Muscle layer of colon (tissue), 2 donors: ENCODE measurements at regions not wholly inside any gene's neighbourhood (a gene's known extent, or its start where the extent isn't known, plus 50 kb on each side); places are given as distances from the start of the nearest gene placed in this dataset.

Experiments
- H3K27ac ChIP-seq: one replicate; pipeline ENCODE4 v1.7.0; 2013; ENCODE audit warnings: low read depth, mild to moderate bottlenecking, low read length, moderate library complexity
- H3K27me3 ChIP-seq, 2 donors: one replicate each; pipeline ENCODE4 v1.7.0; 2013; ENCODE audit warnings: low read length in 2 of 2, mild to moderate bottlenecking in 2 of 2; ENCODE audit not compliant: insufficient read depth in 2 of 2, control insufficient read depth in 1 of 2
- H3K36me3 ChIP-seq: one replicate; pipeline ENCODE4 v1.7.0; 2013; ENCODE audit warnings: mild to moderate bottlenecking, low read length; ENCODE audit not compliant: insufficient read depth
- H3K4me1 ChIP-seq: one replicate; pipeline ENCODE4 v1.7.0; 2013; ENCODE audit warnings: mild to moderate bottlenecking, low read length; ENCODE audit not compliant: insufficient read depth
- H3K4me3 ChIP-seq, 2 donors: one replicate each; pipeline ENCODE4 v1.7.0; 2013; ENCODE audit warnings: low read length in 2 of 2, low read depth in 1 of 2, mild to moderate bottlenecking in 1 of 2, moderate library complexity in 1 of 2
- H3K9ac ChIP-seq: one replicate; pipeline ENCODE4 v1.7.0; 2013; ENCODE audit warnings: low read length
- H3K9me3 ChIP-seq: one replicate; pipeline ENCODE4 v1.7.0; 2013; ENCODE audit warnings: mild to moderate bottlenecking, low read length
- donor health status: abdominal sarcoma.
- donor health status: Adenocarcinoma of cecum.

- no peaks in the 10 kb centered on the region for H3K27me3 ChIP-seq
- H3K4me3 ChIP-seq = peak overlapping the region in 1 of 2 donors; percentile 8
- no peak overlapping the region for H3K27ac ChIP-seq
- H3K9me3 ChIP-seq = peaks cover 5% of the 10 kb centered on the region
- no peaks in the 10 kb centered on the region for H3K4me1 ChIP-seq
- no peaks in the 10 kb centered on the region for H3K36me3 ChIP-seq
- H3K9ac ChIP-seq = no peak overlapping the region
These were observed 113.5 kb upstream of the NEDD4L start for GRCh38 chr18:57930476-57930875.

- Histone ChIP-seq H3K4me1 (no peaks in the 10 kb centered on the region), H3K9ac (no peak overlapping the region), H3K27me3 (no peaks in the 10 kb centered on the region), H3K36me3 (no peaks in the 10 kb centered on the region), H3K4me3 (no peak overlapping the region), H3K27ac (no peak overlapping the region), H3K9me3 (peaks cover 5% of the 10 kb centered on the region)
These were observed 114.1 kb upstream of the NEDD4L start for GRCh38 chr18:57929922-57930321.

- H3K27me3 ChIP-seq = no peaks in the 10 kb centered on the region
- H3K4me3 ChIP-seq = no peak overlapping the region
- peaks cover 5% of the 10 kb centered on the region for H3K9me3 ChIP-seq
These were observed 115.6 kb upstream of the NEDD4L start for GRCh38 chr18:57928466-57928865.

GRCh38 chr18:57927511-57927910, 116.5 kb upstream of the NEDD4L start:
- Histone ChIP-seq H3K36me3 (no peaks in the 10 kb centered on the region), H3K27ac (no peak overlapping the region), H3K27me3 (no peaks in the 10 kb centered on the region), H3K4me1 (no peaks in the 10 kb centered on the region), H3K4me3 (no peak overlapping the region), H3K9ac (no peak overlapping the region), H3K9me3 (peaks cover under 1% of the 10 kb centered on the region)

More at GRCh38 chr18:57928466-57928865, 115.6 kb upstream of the NEDD4L start:
- Histone ChIP-seq H3K4me1 (no peaks in the 10 kb centered on the region), H3K9ac (no peak overlapping the region), H3K36me3 (no peaks in the 10 kb centered on the region), H3K27ac (no peak overlapping the region)

- Histone ChIP-seq H3K4me1 (no peaks in the 10 kb centered on the region), H3K9ac (no peak overlapping the region), H3K27ac (no peak overlapping the region), H3K9me3 (no peaks in the 10 kb centered on the region), H3K27me3 (no peaks in the 10 kb centered on the region), H3K36me3 (no peaks in the 10 kb centered on the region), H3K4me3 (no peak overlapping the region)
These were observed 118.3 kb upstream of the NEDD4L start for GRCh38 chr18:57925706-57926105.

GRCh38 chr18:57923611-57924010, 120.4 kb upstream of the NEDD4L start:
- Histone ChIP-seq H3K9ac (no peak overlapping the region), H3K9me3 (no peaks in the 10 kb centered on the region), H3K27me3 (no peaks in the 10 kb centered on the region), H3K36me3 (no peaks in the 10 kb centered on the region), H3K4me3 (no peak overlapping the region), H3K4me1 (no peaks in the 10 kb centered on the region), H3K27ac (no peak overlapping the region)

GRCh38 chr18:57922885-57923284, 119.8 kb upstream of the ATP8B1 start:
- no peaks in the 10 kb centered on the region for H3K9me3 ChIP-seq
- no peaks in the 10 kb centered on the region for H3K4me1 ChIP-seq
- H3K4me3 ChIP-seq = no peak overlapping the region
- no peaks in the 10 kb centered on the region for H3K27me3 ChIP-seq
- H3K9ac ChIP-seq = no peak overlapping the region
- H3K27ac ChIP-seq = no peak overlapping the region
- H3K36me3 ChIP-seq = no peaks in the 10 kb centered on the region

- no peak overlapping the region for H3K27ac ChIP-seq
These were observed 118.6 kb upstream of the ATP8B1 start for GRCh38 chr18:57921708-57922107.

GRCh38 chr18:57920036-57920435, 116.9 kb upstream of the ATP8B1 start:
- H3K27me3 ChIP-seq = no peaks in the 10 kb centered on the region
- no peak overlapping the region for H3K4me3 ChIP-seq
- no peak overlapping the region for H3K9ac ChIP-seq
- no peaks in the 10 kb centered on the region for H3K36me3 ChIP-seq
- no peaks in the 10 kb centered on the region for H3K9me3 ChIP-seq
- H3K4me1 ChIP-seq = no peaks in the 10 kb centered on the region
- H3K27ac ChIP-seq = no peak overlapping the region

More at GRCh38 chr18:57921708-57922107, 118.6 kb upstream of the ATP8B1 start:
- H3K9me3 ChIP-seq = no peaks in the 10 kb centered on the region
- no peak overlapping the region for H3K4me3 ChIP-seq
- no peak overlapping the region for H3K9ac ChIP-seq
- no peaks in the 10 kb centered on the region for H3K4me1 ChIP-seq
- H3K36me3 ChIP-seq = no peaks in the 10 kb centered on the region
- H3K27me3 ChIP-seq = no peaks in the 10 kb centered on the region

GRCh38 chr18:57918601-57919000, 115.5 kb upstream of the ATP8B1 start:
- Histone ChIP-seq H3K36me3 (no peaks in the 10 kb centered on the region), H3K9ac (no peak overlapping the region), H3K9me3 (no peaks in the 10 kb centered on the region), H3K27ac (no peak overlapping the region), H3K4me3 (no peak overlapping the region), H3K4me1 (no peaks in the 10 kb centered on the region), H3K27me3 (no peaks in the 10 kb centered on the region)

GRCh38 chr18:57916684-57917083, 113.6 kb upstream of the ATP8B1 start:
- no peak overlapping the region for H3K27ac ChIP-seq

GRCh38 chr18:57915865-57916582, 112.9 kb upstream of the ATP8B1 start:
- Histone ChIP-seq H3K4me1 (no peaks in the 10 kb centered on the region), H3K36me3 (no peaks in the 10 kb centered on the region), H3K9ac (no peak overlapping the region), H3K27ac (no peak overlapping the region), H3K4me3 (no peak overlapping the region), H3K9me3 (no peaks in the 10 kb centered on the region), H3K27me3 (no peaks in the 10 kb centered on the region)

More at GRCh38 chr18:57916684-57917083, 113.6 kb upstream of the ATP8B1 start:
- Histone ChIP-seq H3K27me3 (no peaks in the 10 kb centered on the region), H3K36me3 (no peaks in the 10 kb centered on the region), H3K9ac (no peak overlapping the region), H3K4me3 (no peak overlapping the region), H3K9me3 (no peaks in the 10 kb centered on the region), H3K4me1 (no peaks in the 10 kb centered on the region)
